Daoy (cell line): ENCODE measurements at regions not wholly inside any gene's neighbourhood (a gene's known extent, or its start where the extent isn't known, plus 50 kb on each side); places are given as distances from the start of the nearest gene placed in this dataset.
A peak's percentile ranks its signal among the peaks of the same experiment; 100 is the strongest.

Experiments used
- DNase-seq: peaks from one replicate; pipeline ENCODE4 v3.0.0-alpha.2; 2015; ENCODE audit warnings: low read depth

- no peak for DNase-seq
These were observed 239.0 kb upstream of the APCDD1 start for GRCh38 chr18:10215446-10215845.

GRCh38 chr18:10216791-10217190 is 237.6 kb upstream of the APCDD1 start:
- no peak for DNase-seq

GRCh38 chr18:10217211-10217610 is 237.2 kb upstream of the APCDD1 start:
- DNase-seq = no peak

GRCh38 chr18:10225300-10225699 is 229.1 kb upstream of the APCDD1 start:
- no peak for DNase-seq

GRCh38 chr18:10226971-10227370 is 227.5 kb upstream of the APCDD1 start:
- DNase-seq = no peak

- DNase-seq = no peak
These were observed 226.1 kb upstream of the APCDD1 start for GRCh38 chr18:10228326-10228725.

GRCh38 chr18:10229458-10229857 is 225.0 kb upstream of the APCDD1 start:
- DNase-seq = no peak

- DNase-seq = peak; percentile 85
These were observed 224.4 kb upstream of the APCDD1 start for GRCh38 chr18:10230072-10230471.

- DNase-seq = no peak
These were observed 223.2 kb upstream of the APCDD1 start for GRCh38 chr18:10231220-10231619.

- DNase-seq = no peak
These were observed 222.4 kb upstream of the APCDD1 start for GRCh38 chr18:10232062-10232461.

GRCh38 chr18:10233082-10233875 is 221.2 kb upstream of the APCDD1 start:
- DNase-seq = no peak

GRCh38 chr18:10234281-10234680 is 220.2 kb upstream of the APCDD1 start:
- DNase-seq = no peak

GRCh38 chr18:10234912-10235660 is 219.3 kb upstream of the APCDD1 start:
- no peak for DNase-seq

- no peak for DNase-seq
These were observed 218.8 kb upstream of the APCDD1 start for GRCh38 chr18:10235661-10235952.

GRCh38 chr18:10239103-10239502 is 215.3 kb upstream of the APCDD1 start:
- no peak for DNase-seq

- no peak for DNase-seq
These were observed 214.3 kb upstream of the APCDD1 start for GRCh38 chr18:10239991-10240634.

GRCh38 chr18:10240973-10241372 is 213.5 kb upstream of the APCDD1 start:
- DNase-seq = no peak

- DNase-seq = no peak
These were observed 212.9 kb upstream of the APCDD1 start for GRCh38 chr18:10241579-10241978.

- no peak for DNase-seq
These were observed 211.3 kb upstream of the APCDD1 start for GRCh38 chr18:10242936-10243680.

GRCh38 chr18:10244341-10244740 is 210.1 kb upstream of the APCDD1 start:
- DNase-seq = no peak

GRCh38 chr18:10245031-10245845 is 209.2 kb upstream of the APCDD1 start:
- no peak for DNase-seq

GRCh38 chr18:10245846-10246175 is 208.6 kb upstream of the APCDD1 start:
- no peak for DNase-seq
